ENCODE measurements at regions not wholly inside any gene's neighbourhood (a gene's known extent, or its start where the extent isn't known, plus 50 kb on each side); places are given as distances from the start of the nearest gene placed in this dataset.

GRCh38 chr15:87269566-87269965 is 987.0 kb downstream of the NTRK3 start:
- no peak overlapping the region for H3K4me3 ChIP-seq (ENCODE audit: low read depth in 1 of 2, low read length in 2 of 2)
- H3K9ac ChIP-seq (ENCODE audit: low read depth, low read length), result no peak overlapping the region
- no peak overlapping the region for H3K27ac ChIP-seq (ENCODE audit: low read length)
- no peaks in the 10 kb centered on the region for H3K27me3 ChIP-seq (ENCODE audit: insufficient read depth, low read length, poor library complexity)
- H3K4me1 ChIP-seq (ENCODE audit: insufficient read depth, low read length), result no peaks in the 10 kb centered on the region
- no peak overlapping the region for H3K4me2 ChIP-seq (ENCODE audit: insufficient read depth, low read length)
- H3K36me3 ChIP-seq (ENCODE audit: insufficient read depth, low read length), result no peaks in the 10 kb centered on the region
- no peaks in the 10 kb centered on the region for H3K9me3 ChIP-seq (ENCODE audit: insufficient read depth, low read length, severe bottlenecking)
- H3K79me2 ChIP-seq (ENCODE audit: insufficient read depth, low read length), result no peaks in the 10 kb centered on the region
- no peaks in the 10 kb centered on the region for H4K20me1 ChIP-seq (ENCODE audit: insufficient read depth, low read length)
- DNase-seq (no peak), ATAC-seq (ENCODE audit: insufficient read depth, low read depth) (no peak)
- H2AFZ ChIP-seq (ENCODE audit: low read depth, low read length), result no peak overlapping the region
- TF ChIP-seq CTCF (IDR thresholded peaks at IDR 0.05; ENCODE audit: borderline replicate concordance, extremely low read depth, low read length, poor library complexity, severe bottlenecking) (no peak), EZH2 (IDR thresholded peaks at IDR 0.05; ENCODE audit: borderline replicate concordance, low read depth, low read length, severe bottlenecking) (no peak)

DNA sequence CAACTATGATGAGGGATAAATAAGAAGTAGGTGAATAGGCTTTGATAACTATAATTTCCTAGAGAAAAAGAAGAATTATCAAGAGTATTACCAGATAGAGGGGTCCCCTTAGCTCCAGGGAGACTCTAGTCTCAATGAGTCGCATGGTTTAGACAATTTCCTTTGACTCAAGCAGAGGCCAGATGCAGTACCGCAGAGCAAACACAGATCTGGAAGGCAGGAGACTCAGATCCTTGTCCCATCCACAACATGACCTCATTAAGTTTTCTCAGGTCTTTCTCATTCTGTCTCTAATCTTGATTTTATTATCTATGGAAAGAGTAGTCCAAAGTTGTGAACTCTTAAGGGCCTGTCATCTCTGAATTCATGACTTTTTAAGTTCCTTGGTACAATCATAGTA is 987.9 kb downstream of the NTRK3 start:
- Histone ChIP-seq H3K36me3 (ENCODE audit: insufficient read depth, low read length) (no peaks in the 10 kb centered on the region), H3K9me3 (ENCODE audit: insufficient read depth, low read length, severe bottlenecking) (no peaks in the 10 kb centered on the region), H3K4me1 (ENCODE audit: insufficient read depth, low read length) (no peaks in the 10 kb centered on the region), H2AFZ (ENCODE audit: low read depth, low read length) (no peak overlapping the region), H3K27ac (ENCODE audit: low read length) (no peak overlapping the region), H3K27me3 (ENCODE audit: insufficient read depth, low read length, poor library complexity) (no peaks in the 10 kb centered on the region), H3K9ac (ENCODE audit: low read depth, low read length) (no peak overlapping the region), H4K20me1 (ENCODE audit: insufficient read depth, low read length) (no peaks in the 10 kb centered on the region), H3K4me3 (ENCODE audit: low read depth in 1 of 2, low read length in 2 of 2) (no peak overlapping the region), H3K79me2 (ENCODE audit: insufficient read depth, low read length) (no peaks in the 10 kb centered on the region), H3K4me2 (ENCODE audit: insufficient read depth, low read length) (no peak overlapping the region)
- TF ChIP-seq CTCF (IDR thresholded peaks at IDR 0.05; ENCODE audit: borderline replicate concordance, extremely low read depth, low read length, poor library complexity, severe bottlenecking) (no peak), EZH2 (IDR thresholded peaks at IDR 0.05; ENCODE audit: borderline replicate concordance, low read depth, low read length, severe bottlenecking) (no peak)
- ATAC-seq (ENCODE audit: insufficient read depth, low read depth), result no peak
- no peak for DNase-seq

GRCh38 chr15:87267798-87268197 is 988.7 kb downstream of the NTRK3 start:
- Histone ChIP-seq H3K4me3 (ENCODE audit: low read depth in 1 of 2, low read length in 2 of 2) (no peak overlapping the region), H4K20me1 (ENCODE audit: insufficient read depth, low read length) (no peaks in the 10 kb centered on the region), H3K36me3 (ENCODE audit: insufficient read depth, low read length) (no peaks in the 10 kb centered on the region), H3K9me3 (ENCODE audit: insufficient read depth, low read length, severe bottlenecking) (no peaks in the 10 kb centered on the region), H3K79me2 (ENCODE audit: insufficient read depth, low read length) (no peaks in the 10 kb centered on the region), H3K27ac (ENCODE audit: low read length) (no peak overlapping the region), H3K27me3 (ENCODE audit: insufficient read depth, low read length, poor library complexity) (no peaks in the 10 kb centered on the region), H3K9ac (ENCODE audit: low read depth, low read length) (no peak overlapping the region), H3K4me1 (ENCODE audit: insufficient read depth, low read length) (no peaks in the 10 kb centered on the region), H3K4me2 (ENCODE audit: insufficient read depth, low read length) (no peak overlapping the region), H2AFZ (ENCODE audit: low read depth, low read length) (no peak overlapping the region)
- ATAC-seq (ENCODE audit: insufficient read depth, low read depth), result no peak
- no peak for TF ChIP-seq CTCF (IDR thresholded peaks at IDR 0.05; ENCODE audit: borderline replicate concordance, extremely low read depth, low read length, poor library complexity, severe bottlenecking)
- TF ChIP-seq EZH2 (IDR thresholded peaks at IDR 0.05; ENCODE audit: borderline replicate concordance, low read depth, low read length, severe bottlenecking), result no peak
- DNase-seq, result no peak

DNA sequence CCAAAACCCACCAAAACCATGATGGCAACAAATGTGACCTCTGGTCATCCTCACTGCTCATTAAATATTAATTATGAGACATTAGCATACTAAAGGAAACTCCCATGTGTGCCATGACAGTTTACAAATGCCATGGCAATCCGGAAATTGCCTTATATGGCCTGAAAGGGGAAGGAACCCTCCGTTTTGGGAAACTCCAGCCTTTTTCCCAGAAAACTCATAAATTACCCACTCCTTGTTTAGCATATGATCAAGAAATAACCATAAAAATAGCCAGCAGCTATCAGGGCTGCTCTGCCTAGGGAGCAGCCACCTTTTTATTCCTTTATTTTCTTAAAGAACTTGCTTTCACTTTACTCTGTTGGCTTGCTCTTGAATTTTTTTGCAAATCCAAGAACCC is 992.7 kb downstream of the NTRK3 start:
- Histone ChIP-seq H3K4me3 (ENCODE audit: low read depth in 1 of 2, low read length in 2 of 2) (no peak overlapping the region), H3K9me3 (ENCODE audit: insufficient read depth, low read length, severe bottlenecking) (no peaks in the 10 kb centered on the region), H3K79me2 (ENCODE audit: insufficient read depth, low read length) (no peaks in the 10 kb centered on the region), H3K4me2 (ENCODE audit: insufficient read depth, low read length) (no peak overlapping the region), H3K4me1 (ENCODE audit: insufficient read depth, low read length) (no peaks in the 10 kb centered on the region), H3K27me3 (ENCODE audit: insufficient read depth, low read length, poor library complexity) (no peaks in the 10 kb centered on the region), H2AFZ (ENCODE audit: low read depth, low read length) (no peak overlapping the region), H4K20me1 (ENCODE audit: insufficient read depth, low read length) (no peaks in the 10 kb centered on the region), H3K27ac (ENCODE audit: low read length) (no peak overlapping the region), H3K9ac (ENCODE audit: low read depth, low read length) (no peak overlapping the region), H3K36me3 (ENCODE audit: insufficient read depth, low read length) (no peaks in the 10 kb centered on the region)
- TF ChIP-seq EZH2 (IDR thresholded peaks at IDR 0.05; ENCODE audit: borderline replicate concordance, low read depth, low read length, severe bottlenecking) (no peak), CTCF (IDR thresholded peaks at IDR 0.05; ENCODE audit: borderline replicate concordance, extremely low read depth, low read length, poor library complexity, severe bottlenecking) (no peak)
- no peak for ATAC-seq (ENCODE audit: insufficient read depth, low read depth)
- DNase-seq, result no peak
